HEK293 (cell line): ENCODE measurements at regions not wholly inside any gene's neighbourhood (a gene's known extent, or its start where the extent isn't known, plus 50 kb on each side); places are given as distances from the start of the nearest gene placed in this dataset.

Experiments
- CTCF ChIA-PET: fragments of 350-600 bp; formaldehyde crosslinking; extraction: SDS; loops from one replicate; lab custom pipeline; 2021; ENCODE audit warnings: antibody characterized with exemption; lab: Yijun Ruan, JAX
- POLR2A ChIA-PET: fragments of 300-600 bp; formaldehyde crosslinking; extraction: SDS; loops from one replicate; lab custom pipeline; 2020; ENCODE audit warnings: antibody characterized with exemption, inconsistent platforms; lab: Yijun Ruan, JAX
- H3K27ac ChIP-seq: fragments of 200-500 bp; sonication (Bioruptor generic); 2 replicates; pipeline ENCODE4 v1.5.1; 2014; ENCODE audit warnings: low read depth, low read length, control low read depth, inconsistent platforms; ENCODE audit errors: extremely low read depth
- H3K36me3 ChIP-seq, 2 experiments: fragments of 200-500 bp in 1 of 2; sonication (Bioruptor generic) in 1 of 2; 1 replicate in 1 of 2; 2 replicates in 1 of 2; pipeline ENCODE4 v1.5.1; 2014 to 2017; ENCODE audit warnings: inconsistent platforms in 2 of 2, low read length in 2 of 2; ENCODE audit not compliant: control insufficient read depth in 2 of 2, insufficient read depth in 1 of 2
- H3K4me1 ChIP-seq: fragments of 200-500 bp; sonication (Bioruptor generic); 2 replicates; pipeline ENCODE4 v1.5.1; 2014; ENCODE audit warnings: mild to moderate bottlenecking, low read length, inconsistent platforms; ENCODE audit not compliant: control insufficient read depth, insufficient read depth
- H3K4me3 ChIP-seq: 2 replicates; pipeline ENCODE4 v1.5.1; 2011; ENCODE audit warnings: low read depth, mild to moderate bottlenecking, control low read depth, low read length, moderate library complexity
- H3K9me3 ChIP-seq: fragments of 200-500 bp; sonication (Bioruptor generic); 2 replicates; pipeline ENCODE4 v1.5.1; 2014; ENCODE audit warnings: low read depth, low read length, inconsistent platforms; ENCODE audit not compliant: control insufficient read depth, insufficient read depth
- FEZF1 ChIP-seq: fragments of 450-650 bp; formaldehyde crosslinking; IDR thresholded peaks from 2 replicates; pipeline ENCODE4 v1.5.1; 2016; ENCODE audit warnings: missing biosample characterization, missing genetic modification characterization
- KLF10 ChIP-seq: fragments of 450-650 bp; IDR thresholded peaks from 2 replicates; pipeline ENCODE4 v1.5.1; 2018; ENCODE audit warnings: missing biosample characterization, mild to moderate bottlenecking, missing genetic modification characterization
- OSR2 ChIP-seq: fragments of 450-650 bp; formaldehyde crosslinking; IDR thresholded peaks from 2 replicates; pipeline ENCODE4 v1.5.1; 2016; ENCODE audit warnings: missing biosample characterization, missing genetic modification characterization
- PRDM1 ChIP-seq: fragments of 450-650 bp; formaldehyde crosslinking; IDR thresholded peaks from 2 replicates; pipeline ENCODE4; 2016; ENCODE audit warnings: missing biosample characterization, missing genetic modification characterization
- SCRT1 ChIP-seq: fragments of 450-650 bp; formaldehyde crosslinking; IDR thresholded peaks from 2 replicates; pipeline ENCODE4 v1.5.1; 2016; ENCODE audit warnings: missing biosample characterization, missing genetic modification characterization, borderline replicate concordance
- TCF7L2 ChIP-seq: IDR thresholded peaks from 2 replicates; pipeline ENCODE4 v1.6.1; 2011; ENCODE audit warnings: low read depth, mild to moderate bottlenecking, inconsistent platforms, low read length, moderate library complexity, borderline replicate concordance
- TRIM28 ChIP-seq: IDR thresholded peaks from 2 replicates; pipeline ENCODE4 v1.6.1; 2011; ENCODE audit warnings: low read length, control low read depth, borderline replicate concordance
- WT1 ChIP-seq: fragments of 450-650 bp; formaldehyde crosslinking; IDR thresholded peaks from 2 replicates; pipeline ENCODE4 v1.5.1; 2016; ENCODE audit warnings: missing biosample characterization, missing genetic modification characterization
- ZBTB17 ChIP-seq: fragments of 450-650 bp; formaldehyde crosslinking; IDR thresholded peaks from 2 replicates; pipeline ENCODE4 v1.5.1; 2016; ENCODE audit warnings: missing biosample characterization, missing genetic modification characterization
- ZBTB20 ChIP-seq: fragments of 450-650 bp; formaldehyde crosslinking; IDR thresholded peaks from 2 replicates; pipeline ENCODE4 v1.5.1; 2016; ENCODE audit warnings: missing biosample characterization, missing genetic modification characterization
- ZNF211 ChIP-seq: fragments of 450-650 bp; formaldehyde crosslinking; IDR thresholded peaks from 2 replicates; pipeline ENCODE4 v1.5.1; 2016; ENCODE audit warnings: low read depth, missing biosample characterization, missing genetic modification characterization
- ZNF585B ChIP-seq: fragments of 450-650 bp; formaldehyde crosslinking; IDR thresholded peaks from 2 replicates; pipeline ENCODE4 v1.5.1; 2016; ENCODE audit warnings: missing biosample characterization, missing genetic modification characterization
- ZNF629 ChIP-seq: fragments of 450-650 bp; formaldehyde crosslinking; IDR thresholded peaks from 2 replicates; pipeline ENCODE4 v1.5.1; 2017; ENCODE audit warnings: missing biosample characterization, missing genetic modification characterization
- ZSCAN23 ChIP-seq: fragments of 450-650 bp; formaldehyde crosslinking; IDR thresholded peaks from 2 replicates; pipeline ENCODE4 v1.5.1; 2016; ENCODE audit warnings: missing biosample characterization, missing genetic modification characterization
- TF ChIP-seq, protein P1 (sequence below): fragments of 450-650 bp; formaldehyde crosslinking; IDR thresholded peaks from 2 replicates; pipeline ENCODE4 v1.5.1; 2016; ENCODE audit warnings: missing biosample characterization, missing genetic modification characterization
- TF ChIP-seq, protein P2 (sequence below): fragments of 450-650 bp; formaldehyde crosslinking; IDR thresholded peaks from 2 replicates; pipeline ENCODE4 v1.5.1; 2017; ENCODE audit warnings: missing biosample characterization, missing genetic modification characterization
- TF ChIP-seq, protein P3 (sequence below): IDR thresholded peaks from 2 replicates; pipeline ENCODE4 v1.6.1; 2011; ENCODE audit warnings: mild to moderate bottlenecking, low read depth, low read length, borderline replicate concordance
- TF ChIP-seq, protein P4 (sequence below): fragments of 450-650 bp; formaldehyde crosslinking; optimal IDR thresholded peaks from 2 replicates; pipeline ENCODE3; 2016; ENCODE audit warnings: missing biosample characterization, mild to moderate bottlenecking, missing genetic modification characterization
- TF ChIP-seq, protein P5 (sequence below): fragments of 450-650 bp; formaldehyde crosslinking; IDR thresholded peaks from 2 replicates; pipeline ENCODE4 v1.5.1; 2017; ENCODE audit warnings: missing biosample characterization, missing genetic modification characterization
- TF ChIP-seq, protein P6 (sequence below): fragments of 450-650 bp; formaldehyde crosslinking; IDR thresholded peaks from 2 replicates; pipeline ENCODE4 v1.5.1; 2016; ENCODE audit warnings: missing biosample characterization, missing genetic modification characterization, borderline replicate concordance
- TF ChIP-seq, protein P7 (sequence below): fragments of 450-650 bp; formaldehyde crosslinking; IDR thresholded peaks from 2 replicates; pipeline ENCODE4 v1.5.1; 2016; ENCODE audit warnings: missing biosample characterization, missing genetic modification characterization

DNA sequence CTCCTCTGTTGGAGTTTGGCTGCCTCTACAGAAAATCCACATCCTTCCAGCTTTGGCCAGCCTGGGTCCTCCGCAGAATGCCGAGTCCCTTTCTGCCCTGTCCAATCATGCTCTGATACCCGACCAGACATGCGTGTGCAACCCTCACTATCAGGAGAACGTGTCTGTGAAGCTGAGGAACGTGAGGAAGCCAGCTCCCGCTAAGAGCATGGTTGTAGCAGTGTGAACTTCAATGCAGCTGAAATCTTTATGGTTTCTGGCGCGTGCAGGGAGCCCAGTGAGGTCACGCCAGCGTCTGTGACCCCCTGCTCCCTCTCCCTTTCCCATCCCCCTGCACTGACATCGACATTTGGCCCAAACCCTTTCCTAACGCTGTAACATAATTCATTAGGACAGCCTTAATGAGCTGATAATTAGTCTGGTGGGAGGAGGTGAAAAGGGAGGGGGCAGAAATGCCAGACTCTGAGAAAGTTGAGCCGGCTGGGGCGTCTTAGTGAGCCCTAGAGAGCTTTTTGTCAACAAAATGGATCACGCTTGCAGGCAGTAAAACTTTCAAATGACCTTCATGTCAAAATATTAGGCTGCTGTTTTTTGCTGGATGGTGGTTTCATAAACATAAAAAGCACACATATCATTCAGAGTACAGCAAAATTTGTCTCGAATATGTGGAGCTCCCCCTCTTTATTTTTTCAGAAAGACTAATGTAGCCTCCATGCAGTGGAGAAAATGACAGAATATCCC lies 423.3 kb downstream of the QKI start:
- no peaks in the 10 kb centered on the region for H3K36me3 ChIP-seq
- H3K4me3 ChIP-seq = no peak overlapping the region
- no peaks in the 10 kb centered on the region for H3K9me3 ChIP-seq
- H3K27ac ChIP-seq = no peak overlapping the region
- ChIA-PET CTCF (interaction anchor here (0.6 kb wide), 1 partner anchor 12 kb away, joined by 3 read pairs; no protein-coding TSS in a partner anchor), POLR2A (no interaction called here)
- H3K4me1 ChIP-seq = no peaks in the 10 kb centered on the region
- TF ChIP-seq ZBTB20 (peak; percentile 43; the same call in 1 of the 2 replicates), ZNF585B (tag by site-specific recombination) (no peak), TRIM28 (peak; percentile 97), ZNF211 (tag by site-specific recombination) (no peak), ZBTB17 (tag by site-specific recombination) (peak; percentile 92), FEZF1 (peak; percentile 75), TCF7L2 (peak; percentile 49; the same call in 1 of the 2 replicates), SCRT1 (tag by site-specific recombination) (no peak), ZNF629 (no peak), WT1 (tag by site-specific recombination) (peak; percentile 75), OSR2 (tag by site-specific recombination) (peak; percentile 48), PRDM1 (tag by site-specific recombination) (no peak), KLF10 (tag by site-specific recombination) (no peak), ZSCAN23 (no peak)
- TF ChIP-seq, protein P1, sequence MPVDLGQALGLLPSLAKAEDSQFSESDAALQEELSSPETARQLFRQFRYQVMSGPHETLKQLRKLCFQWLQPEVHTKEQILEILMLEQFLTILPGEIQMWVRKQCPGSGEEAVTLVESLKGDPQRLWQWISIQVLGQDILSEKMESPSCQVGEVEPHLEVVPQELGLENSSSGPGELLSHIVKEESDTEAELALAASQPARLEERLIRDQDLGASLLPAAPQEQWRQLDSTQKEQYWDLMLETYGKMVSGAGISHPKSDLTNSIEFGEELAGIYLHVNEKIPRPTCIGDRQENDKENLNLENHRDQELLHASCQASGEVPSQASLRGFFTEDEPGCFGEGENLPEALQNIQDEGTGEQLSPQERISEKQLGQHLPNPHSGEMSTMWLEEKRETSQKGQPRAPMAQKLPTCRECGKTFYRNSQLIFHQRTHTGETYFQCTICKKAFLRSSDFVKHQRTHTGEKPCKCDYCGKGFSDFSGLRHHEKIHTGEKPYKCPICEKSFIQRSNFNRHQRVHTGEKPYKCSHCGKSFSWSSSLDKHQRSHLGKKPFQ (tag by site-specific recombination) = peak; percentile 79
- TF ChIP-seq, protein P2, sequence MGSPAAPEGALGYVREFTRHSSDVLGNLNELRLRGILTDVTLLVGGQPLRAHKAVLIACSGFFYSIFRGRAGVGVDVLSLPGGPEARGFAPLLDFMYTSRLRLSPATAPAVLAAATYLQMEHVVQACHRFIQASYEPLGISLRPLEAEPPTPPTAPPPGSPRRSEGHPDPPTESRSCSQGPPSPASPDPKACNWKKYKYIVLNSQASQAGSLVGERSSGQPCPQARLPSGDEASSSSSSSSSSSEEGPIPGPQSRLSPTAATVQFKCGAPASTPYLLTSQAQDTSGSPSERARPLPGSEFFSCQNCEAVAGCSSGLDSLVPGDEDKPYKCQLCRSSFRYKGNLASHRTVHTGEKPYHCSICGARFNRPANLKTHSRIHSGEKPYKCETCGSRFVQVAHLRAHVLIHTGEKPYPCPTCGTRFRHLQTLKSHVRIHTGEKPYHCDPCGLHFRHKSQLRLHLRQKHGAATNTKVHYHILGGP = no peak
- TF ChIP-seq, protein P3, sequence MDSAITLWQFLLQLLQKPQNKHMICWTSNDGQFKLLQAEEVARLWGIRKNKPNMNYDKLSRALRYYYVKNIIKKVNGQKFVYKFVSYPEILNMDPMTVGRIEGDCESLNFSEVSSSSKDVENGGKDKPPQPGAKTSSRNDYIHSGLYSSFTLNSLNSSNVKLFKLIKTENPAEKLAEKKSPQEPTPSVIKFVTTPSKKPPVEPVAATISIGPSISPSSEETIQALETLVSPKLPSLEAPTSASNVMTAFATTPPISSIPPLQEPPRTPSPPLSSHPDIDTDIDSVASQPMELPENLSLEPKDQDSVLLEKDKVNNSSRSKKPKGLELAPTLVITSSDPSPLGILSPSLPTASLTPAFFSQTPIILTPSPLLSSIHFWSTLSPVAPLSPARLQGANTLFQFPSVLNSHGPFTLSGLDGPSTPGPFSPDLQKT = no peak
- TF ChIP-seq, protein P4, sequence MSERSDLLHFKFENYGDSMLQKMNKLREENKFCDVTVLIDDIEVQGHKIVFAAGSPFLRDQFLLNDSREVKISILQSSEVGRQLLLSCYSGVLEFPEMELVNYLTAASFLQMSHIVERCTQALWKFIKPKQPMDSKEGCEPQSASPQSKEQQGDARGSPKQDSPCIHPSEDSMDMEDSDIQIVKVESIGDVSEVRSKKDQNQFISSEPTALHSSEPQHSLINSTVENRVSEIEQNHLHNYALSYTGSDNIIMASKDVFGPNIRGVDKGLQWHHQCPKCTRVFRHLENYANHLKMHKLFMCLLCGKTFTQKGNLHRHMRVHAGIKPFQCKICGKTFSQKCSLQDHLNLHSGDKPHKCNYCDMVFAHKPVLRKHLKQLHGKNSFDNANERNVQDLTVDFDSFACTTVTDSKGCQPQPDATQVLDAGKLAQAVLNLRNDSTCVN (tag by site-specific recombination) = peak; percentile 19
- TF ChIP-seq, protein P5, sequence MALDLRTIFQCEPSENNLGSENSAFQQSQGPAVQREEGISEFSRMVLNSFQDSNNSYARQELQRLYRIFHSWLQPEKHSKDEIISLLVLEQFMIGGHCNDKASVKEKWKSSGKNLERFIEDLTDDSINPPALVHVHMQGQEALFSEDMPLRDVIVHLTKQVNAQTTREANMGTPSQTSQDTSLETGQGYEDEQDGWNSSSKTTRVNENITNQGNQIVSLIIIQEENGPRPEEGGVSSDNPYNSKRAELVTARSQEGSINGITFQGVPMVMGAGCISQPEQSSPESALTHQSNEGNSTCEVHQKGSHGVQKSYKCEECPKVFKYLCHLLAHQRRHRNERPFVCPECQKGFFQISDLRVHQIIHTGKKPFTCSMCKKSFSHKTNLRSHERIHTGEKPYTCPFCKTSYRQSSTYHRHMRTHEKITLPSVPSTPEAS (tag by site-specific recombination) = no peak
- TF ChIP-seq, protein P6, sequence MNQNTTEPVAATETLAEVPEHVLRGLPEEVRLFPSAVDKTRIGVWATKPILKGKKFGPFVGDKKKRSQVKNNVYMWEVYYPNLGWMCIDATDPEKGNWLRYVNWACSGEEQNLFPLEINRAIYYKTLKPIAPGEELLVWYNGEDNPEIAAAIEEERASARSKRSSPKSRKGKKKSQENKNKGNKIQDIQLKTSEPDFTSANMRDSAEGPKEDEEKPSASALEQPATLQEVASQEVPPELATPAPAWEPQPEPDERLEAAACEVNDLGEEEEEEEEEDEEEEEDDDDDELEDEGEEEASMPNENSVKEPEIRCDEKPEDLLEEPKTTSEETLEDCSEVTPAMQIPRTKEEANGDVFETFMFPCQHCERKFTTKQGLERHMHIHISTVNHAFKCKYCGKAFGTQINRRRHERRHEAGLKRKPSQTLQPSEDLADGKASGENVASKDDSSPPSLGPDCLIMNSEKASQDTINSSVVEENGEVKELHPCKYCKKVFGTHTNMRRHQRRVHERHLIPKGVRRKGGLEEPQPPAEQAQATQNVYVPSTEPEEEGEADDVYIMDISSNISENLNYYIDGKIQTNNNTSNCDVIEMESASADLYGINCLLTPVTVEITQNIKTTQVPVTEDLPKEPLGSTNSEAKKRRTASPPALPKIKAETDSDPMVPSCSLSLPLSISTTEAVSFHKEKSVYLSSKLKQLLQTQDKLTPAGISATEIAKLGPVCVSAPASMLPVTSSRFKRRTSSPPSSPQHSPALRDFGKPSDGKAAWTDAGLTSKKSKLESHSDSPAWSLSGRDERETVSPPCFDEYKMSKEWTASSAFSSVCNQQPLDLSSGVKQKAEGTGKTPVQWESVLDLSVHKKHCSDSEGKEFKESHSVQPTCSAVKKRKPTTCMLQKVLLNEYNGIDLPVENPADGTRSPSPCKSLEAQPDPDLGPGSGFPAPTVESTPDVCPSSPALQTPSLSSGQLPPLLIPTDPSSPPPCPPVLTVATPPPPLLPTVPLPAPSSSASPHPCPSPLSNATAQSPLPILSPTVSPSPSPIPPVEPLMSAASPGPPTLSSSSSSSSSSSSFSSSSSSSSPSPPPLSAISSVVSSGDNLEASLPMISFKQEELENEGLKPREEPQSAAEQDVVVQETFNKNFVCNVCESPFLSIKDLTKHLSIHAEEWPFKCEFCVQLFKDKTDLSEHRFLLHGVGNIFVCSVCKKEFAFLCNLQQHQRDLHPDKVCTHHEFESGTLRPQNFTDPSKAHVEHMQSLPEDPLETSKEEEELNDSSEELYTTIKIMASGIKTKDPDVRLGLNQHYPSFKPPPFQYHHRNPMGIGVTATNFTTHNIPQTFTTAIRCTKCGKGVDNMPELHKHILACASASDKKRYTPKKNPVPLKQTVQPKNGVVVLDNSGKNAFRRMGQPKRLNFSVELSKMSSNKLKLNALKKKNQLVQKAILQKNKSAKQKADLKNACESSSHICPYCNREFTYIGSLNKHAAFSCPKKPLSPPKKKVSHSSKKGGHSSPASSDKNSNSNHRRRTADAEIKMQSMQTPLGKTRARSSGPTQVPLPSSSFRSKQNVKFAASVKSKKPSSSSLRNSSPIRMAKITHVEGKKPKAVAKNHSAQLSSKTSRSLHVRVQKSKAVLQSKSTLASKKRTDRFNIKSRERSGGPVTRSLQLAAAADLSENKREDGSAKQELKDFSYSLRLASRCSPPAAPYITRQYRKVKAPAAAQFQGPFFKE (tag by site-specific recombination) = no peak
- TF ChIP-seq, protein P7, sequence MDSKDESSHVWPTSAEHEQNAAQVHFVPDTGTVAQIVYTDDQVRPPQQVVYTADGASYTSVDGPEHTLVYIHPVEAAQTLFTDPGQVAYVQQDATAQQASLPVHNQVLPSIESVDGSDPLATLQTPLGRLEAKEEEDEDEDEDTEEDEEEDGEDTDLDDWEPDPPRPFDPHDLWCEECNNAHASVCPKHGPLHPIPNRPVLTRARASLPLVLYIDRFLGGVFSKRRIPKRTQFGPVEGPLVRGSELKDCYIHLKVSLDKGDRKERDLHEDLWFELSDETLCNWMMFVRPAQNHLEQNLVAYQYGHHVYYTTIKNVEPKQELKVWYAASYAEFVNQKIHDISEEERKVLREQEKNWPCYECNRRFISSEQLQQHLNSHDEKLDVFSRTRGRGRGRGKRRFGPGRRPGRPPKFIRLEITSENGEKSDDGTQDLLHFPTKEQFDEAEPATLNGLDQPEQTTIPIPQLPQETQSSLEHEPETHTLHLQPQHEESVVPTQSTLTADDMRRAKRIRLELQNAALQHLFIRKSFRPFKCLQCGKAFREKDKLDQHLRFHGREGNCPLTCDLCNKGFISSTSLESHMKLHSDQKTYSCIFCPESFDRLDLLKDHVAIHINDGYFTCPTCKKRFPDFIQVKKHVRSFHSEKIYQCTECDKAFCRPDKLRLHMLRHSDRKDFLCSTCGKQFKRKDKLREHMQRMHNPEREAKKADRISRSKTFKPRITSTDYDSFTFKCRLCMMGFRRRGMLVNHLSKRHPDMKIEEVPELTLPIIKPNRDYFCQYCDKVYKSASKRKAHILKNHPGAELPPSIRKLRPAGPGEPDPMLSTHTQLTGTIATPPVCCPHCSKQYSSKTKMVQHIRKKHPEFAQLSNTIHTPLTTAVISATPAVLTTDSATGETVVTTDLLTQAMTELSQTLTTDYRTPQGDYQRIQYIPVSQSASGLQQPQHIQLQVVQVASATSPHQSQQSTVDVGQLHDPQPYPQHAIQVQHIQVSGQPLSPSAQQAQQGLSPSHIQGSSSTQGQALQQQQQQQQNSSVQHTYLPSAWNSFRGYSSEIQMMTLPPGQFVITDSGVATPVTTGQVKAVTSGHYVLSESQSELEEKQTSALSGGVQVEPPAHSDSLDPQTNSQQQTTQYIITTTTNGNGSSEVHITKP (tag by site-specific recombination) = peak; percentile 19; the same call in 1 of the 2 replicates
